ENCODE measurements at regions not wholly inside any gene's neighbourhood (a gene's known extent, or its start where the extent isn't known, plus 50 kb on each side); places are given as distances from the start of the nearest gene placed in this dataset.

DNA sequence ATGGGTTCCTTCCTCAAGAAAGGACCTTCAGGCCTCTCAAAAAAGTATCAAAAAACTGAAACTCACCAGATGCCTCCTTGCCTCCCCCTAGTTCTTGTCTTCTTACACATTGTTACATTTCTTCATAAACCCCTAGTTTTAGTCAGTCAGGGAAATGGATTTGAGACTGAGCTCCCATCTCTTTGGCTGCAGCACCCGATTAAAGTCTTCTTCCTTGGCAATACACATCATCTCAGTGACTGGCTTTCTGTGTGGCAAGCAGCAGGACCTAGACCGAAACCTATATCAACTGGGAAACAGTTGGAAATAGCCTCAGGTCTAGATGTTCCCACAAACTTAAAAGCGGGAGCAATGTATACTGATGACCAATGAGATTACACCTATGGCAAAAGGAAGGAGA lies 512.2 kb upstream of the PKDCC start:
- no peak for TF ChIP-seq FOXP2 (optimal IDR thresholded peaks at IDR 0.05; ENCODE audit: borderline replicate concordance, extremely low read depth, extremely low read length, insufficient read depth)
- no peak for TF ChIP-seq POLR2AphosphoS5 (IDR thresholded peaks at IDR 0.05; ENCODE audit: low read depth, low read length)
- TF ChIP-seq SIN3A (IDR thresholded peaks at IDR 0.05; ENCODE audit: borderline replicate concordance, insufficient read depth, low read length): no peak
- TF ChIP-seq REST (IDR thresholded peaks at IDR 0.05; ENCODE audit: insufficient read depth in 1 of 2, low read depth in 2 of 2, low read length in 2 of 2): no peak
- no peak for TF ChIP-seq TAF1 (IDR thresholded peaks at IDR 0.05; ENCODE audit: borderline replicate concordance, insufficient read depth, low read length)

GRCh38 chr2:41540272-41540998 lies 507.4 kb upstream of the PKDCC start:
- no peak for TF ChIP-seq TAF1 (IDR thresholded peaks at IDR 0.05; ENCODE audit: borderline replicate concordance, insufficient read depth, low read length)
- TF ChIP-seq SIN3A (IDR thresholded peaks at IDR 0.05; ENCODE audit: borderline replicate concordance, insufficient read depth, low read length): no peak
- TF ChIP-seq FOXP2 (optimal IDR thresholded peaks at IDR 0.05; ENCODE audit: borderline replicate concordance, extremely low read depth, extremely low read length, insufficient read depth): no peak
- no peak for TF ChIP-seq REST (IDR thresholded peaks at IDR 0.05; ENCODE audit: insufficient read depth in 1 of 2, low read depth in 2 of 2, low read length in 2 of 2)
- TF ChIP-seq POLR2AphosphoS5 (IDR thresholded peaks at IDR 0.05; ENCODE audit: low read depth, low read length): no peak

DNA sequence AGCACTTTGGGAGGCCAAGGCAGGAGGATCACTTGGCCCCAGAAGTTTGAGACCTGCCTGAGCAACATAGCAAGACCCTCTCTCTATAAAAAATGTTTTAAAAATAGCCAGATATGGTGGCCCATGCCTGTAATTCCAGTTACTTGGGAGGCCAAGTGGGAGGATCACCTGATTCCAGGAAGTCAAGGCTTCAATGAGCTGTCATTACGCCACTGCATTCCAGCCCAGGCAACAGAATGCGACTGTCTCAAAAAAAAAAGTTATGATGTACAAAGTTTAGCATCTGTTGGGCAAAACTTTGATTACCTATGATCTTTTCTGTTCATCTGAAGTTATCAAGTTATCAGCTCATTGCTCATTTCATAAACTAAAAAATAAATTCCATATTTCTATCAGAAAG lies 504.1 kb upstream of the PKDCC start:
- no peak for TF ChIP-seq REST (IDR thresholded peaks at IDR 0.05; ENCODE audit: insufficient read depth in 1 of 2, low read depth in 2 of 2, low read length in 2 of 2)

DNA sequence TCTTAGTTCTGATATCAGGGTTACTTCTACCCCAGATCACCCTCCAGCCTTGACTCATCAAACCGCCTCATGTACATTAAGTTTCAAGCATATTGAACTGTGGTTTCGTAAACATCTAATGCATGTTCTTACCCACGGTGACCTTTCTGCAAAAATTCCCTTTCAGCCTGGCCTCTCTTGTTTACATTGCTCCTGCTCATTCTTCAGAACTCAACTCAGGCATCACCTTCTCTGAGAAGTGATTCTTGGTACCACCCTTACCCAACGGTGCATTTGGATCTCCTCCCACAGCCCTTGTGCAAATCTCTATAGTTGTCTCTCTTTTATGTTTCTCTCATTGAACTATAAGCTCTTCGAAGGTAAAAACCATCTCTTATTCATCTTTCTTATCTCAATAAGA lies 503.1 kb upstream of the PKDCC start:
- TF ChIP-seq REST (IDR thresholded peaks at IDR 0.05; ENCODE audit: insufficient read depth in 1 of 2, low read depth in 2 of 2, low read length in 2 of 2) (no peak), SIN3A (IDR thresholded peaks at IDR 0.05; ENCODE audit: borderline replicate concordance, insufficient read depth, low read length) (no peak), POLR2AphosphoS5 (IDR thresholded peaks at IDR 0.05; ENCODE audit: low read depth, low read length) (no peak), FOXP2 (optimal IDR thresholded peaks at IDR 0.05; ENCODE audit: borderline replicate concordance, extremely low read depth, extremely low read length, insufficient read depth) (no peak)

DNA sequence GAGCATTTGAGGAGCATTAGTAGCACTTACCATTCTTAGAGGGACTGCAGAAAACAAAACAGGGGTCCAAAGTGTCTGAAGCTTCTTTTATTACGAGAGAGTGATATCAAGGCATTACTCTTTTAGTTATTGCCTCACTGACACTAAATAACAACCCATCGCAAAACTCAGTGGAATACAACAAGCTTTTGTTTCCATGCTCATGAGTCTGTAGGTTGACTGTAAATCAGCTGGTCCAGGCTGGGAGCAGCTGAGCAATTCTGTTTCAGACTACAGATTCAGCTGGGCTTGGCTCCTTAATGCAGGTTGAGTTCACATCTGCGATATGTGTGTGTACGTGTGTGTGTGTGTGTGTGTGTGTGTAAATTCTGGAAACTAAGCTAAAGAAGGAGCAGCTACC lies 501.8 kb upstream of the PKDCC start:
- TF ChIP-seq SIN3A (IDR thresholded peaks at IDR 0.05; ENCODE audit: borderline replicate concordance, insufficient read depth, low read length) (no peak), FOXP2 (optimal IDR thresholded peaks at IDR 0.05; ENCODE audit: borderline replicate concordance, extremely low read depth, extremely low read length, insufficient read depth) (no peak), TAF1 (IDR thresholded peaks at IDR 0.05; ENCODE audit: borderline replicate concordance, insufficient read depth, low read length) (no peak), REST (IDR thresholded peaks at IDR 0.05; ENCODE audit: insufficient read depth in 1 of 2, low read depth in 2 of 2, low read length in 2 of 2) (no peak), POLR2AphosphoS5 (IDR thresholded peaks at IDR 0.05; ENCODE audit: low read depth, low read length) (no peak)
